ENCODE measurements at regions not wholly inside any gene's neighbourhood (a gene's known extent, or its start where the extent isn't known, plus 50 kb on each side); places are given as distances from the start of the nearest gene placed in this dataset.

- no peak for DNase-seq (ENCODE audit: low spot score)
Observed at GRCh38 chr20:22916021-22916842, 118.9 kb upstream of the SSTR4 start.

DNA sequence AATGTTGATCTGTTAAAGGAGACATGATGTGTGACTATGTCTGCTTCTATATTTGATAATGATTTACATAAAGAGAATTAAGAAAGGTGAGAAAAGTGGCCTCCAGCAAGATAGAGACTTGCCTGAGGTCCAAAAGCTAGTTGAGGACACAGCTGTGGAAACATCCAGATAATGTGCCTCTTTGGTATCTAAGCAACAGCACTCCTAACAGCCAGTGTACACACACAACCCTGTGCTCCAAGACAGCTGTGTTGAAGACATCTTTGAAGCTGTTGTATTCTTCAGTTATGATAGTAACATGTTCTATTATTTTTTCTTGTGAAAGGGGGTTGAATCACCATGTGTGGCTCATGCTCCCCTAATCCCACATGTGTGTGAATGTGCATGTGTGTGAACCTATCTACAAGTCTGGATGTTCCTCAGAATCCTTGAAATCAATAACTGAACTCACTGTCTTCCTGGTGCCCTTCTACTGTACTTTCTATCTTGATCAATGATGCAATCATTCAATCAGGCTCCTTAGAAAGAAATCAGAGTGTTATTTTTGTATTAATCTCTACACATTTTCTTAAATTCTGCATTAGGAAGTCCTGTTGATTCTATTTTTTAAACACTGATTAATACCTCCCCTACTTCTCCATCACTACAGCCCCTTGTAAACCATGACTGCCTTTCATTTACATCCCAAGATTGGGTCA is 116.7 kb upstream of the SSTR4 start:
- no peak for DNase-seq (ENCODE audit: low spot score)

DNA sequence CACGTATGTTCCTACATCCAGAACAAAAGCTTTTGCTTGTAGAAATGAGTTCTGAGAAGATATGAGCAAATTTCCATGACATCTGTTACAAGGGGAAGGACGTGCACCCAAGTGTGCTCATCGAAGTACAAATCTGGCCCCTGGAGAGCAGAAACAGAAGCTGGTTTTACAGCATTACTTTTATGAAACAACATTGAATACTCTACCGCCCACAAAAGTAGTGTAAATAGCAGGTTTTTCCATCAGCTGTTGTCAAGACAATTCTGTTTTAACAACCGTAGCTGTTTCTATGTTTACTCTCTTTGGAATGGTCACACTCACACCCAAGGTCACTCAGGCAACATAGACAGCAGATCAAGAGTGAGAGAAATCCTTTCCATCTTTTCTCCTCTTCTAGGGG is 114.2 kb upstream of the SSTR4 start:
- no peak for DNase-seq (ENCODE audit: low spot score)

- peak; percentile 38 for DNase-seq (ENCODE audit: low spot score)
Observed at GRCh38 chr20:22921595-22922421, 113.3 kb upstream of the SSTR4 start.

DNA sequence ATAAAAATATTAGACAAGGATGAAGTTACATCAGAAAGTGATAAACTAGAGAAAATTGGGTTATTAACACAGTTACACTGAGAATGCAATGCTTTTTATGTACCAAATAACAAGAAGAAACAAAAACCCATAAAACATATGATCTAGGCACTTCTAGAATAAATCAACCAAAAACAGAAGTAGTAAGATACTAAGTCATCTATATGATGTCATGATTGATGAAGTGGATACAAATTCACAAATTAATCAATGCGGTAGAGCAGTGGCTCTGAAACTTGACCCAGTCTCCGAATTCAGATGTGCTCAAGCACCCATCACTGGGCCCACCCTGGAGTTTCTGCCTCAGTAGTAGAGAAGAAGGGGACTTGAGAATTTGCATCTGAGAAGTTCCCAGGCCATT is 112.1 kb upstream of the SSTR4 start:
- no peak for DNase-seq (ENCODE audit: low spot score)

DNA sequence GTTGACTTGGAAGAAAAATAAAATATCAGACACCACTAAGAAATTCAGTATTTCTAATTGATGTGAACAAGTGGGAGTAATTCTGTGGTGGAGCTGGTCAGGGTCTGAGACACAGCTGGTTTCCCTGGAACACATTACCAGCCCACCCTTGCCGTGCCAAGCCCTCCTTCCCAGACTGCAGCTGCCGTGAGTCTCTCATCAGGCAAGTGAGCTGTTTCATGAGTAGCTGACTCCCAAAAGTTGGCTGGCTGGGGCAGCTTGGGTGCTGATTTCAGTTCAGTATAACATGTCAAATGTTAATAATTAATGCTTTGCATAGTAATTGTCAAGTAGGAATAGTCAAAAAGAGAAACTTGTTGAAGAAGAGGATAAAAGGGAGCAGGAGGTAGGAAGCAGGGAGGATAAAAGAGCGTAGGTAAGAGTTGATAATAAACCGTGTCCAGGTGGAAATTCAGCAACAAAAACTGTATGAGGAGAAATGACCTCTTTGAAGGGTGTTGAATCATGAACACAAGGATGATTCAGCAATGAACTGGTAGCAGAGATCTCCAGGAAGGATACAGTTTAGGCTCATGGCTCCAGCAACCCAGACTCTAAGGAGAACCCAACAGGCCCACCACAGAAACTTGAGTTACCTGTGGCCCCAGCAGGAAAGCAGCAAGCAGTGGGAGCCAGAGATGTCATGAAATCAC is 110.9 kb upstream of the SSTR4 start:
- no peak for DNase-seq (ENCODE audit: low spot score)

GRCh38 chr20:22924949-22925612 is 110.0 kb upstream of the SSTR4 start:
- no peak for DNase-seq (ENCODE audit: low spot score)

GRCh38 chr20:22925613-22925983 is 109.5 kb upstream of the SSTR4 start:
- no peak for DNase-seq (ENCODE audit: low spot score)

DNA sequence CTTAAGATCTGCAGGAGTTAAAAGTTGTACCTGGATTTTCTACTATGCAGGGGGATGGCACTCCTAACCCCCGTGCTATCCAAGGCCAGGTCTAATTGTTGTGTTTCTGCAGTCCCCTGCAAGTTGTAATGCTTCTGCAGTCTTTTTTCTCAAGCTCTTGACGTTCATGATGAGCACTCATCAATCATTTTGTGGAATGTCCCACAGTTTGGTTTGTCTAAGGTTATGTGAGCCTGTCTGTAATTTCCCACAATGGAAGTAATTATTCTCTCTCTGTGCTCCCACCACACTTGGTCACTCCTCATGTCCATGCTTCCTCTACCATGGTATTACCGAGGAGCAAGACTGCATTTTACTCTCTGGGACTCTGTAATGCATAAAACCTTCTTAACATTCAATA is 107.6 kb upstream of the SSTR4 start:
- DNase-seq (ENCODE audit: low spot score), result no peak

GRCh38 chr20:22928679-22929078 is 106.4 kb upstream of the SSTR4 start:
- DNase-seq (ENCODE audit: low spot score), result no peak

GRCh38 chr20:22929661-22930060 is 105.5 kb upstream of the SSTR4 start:
- no peak for DNase-seq (ENCODE audit: low spot score)

GRCh38 chr20:22931653-22932608 is 103.2 kb upstream of the SSTR4 start:
- DNase-seq (ENCODE audit: low spot score), result no peak

GRCh38 chr20:22939181-22939580 is 95.9 kb upstream of the SSTR4 start:
- DNase-seq (ENCODE audit: low spot score), result no peak

GRCh38 chr20:22940350-22940749 is 94.8 kb upstream of the SSTR4 start:
- no peak for DNase-seq (ENCODE audit: low spot score)

GRCh38 chr20:22941550-22941949 is 93.6 kb upstream of the SSTR4 start:
- DNase-seq (ENCODE audit: low spot score), result no peak

GRCh38 chr20:22942742-22943141 is 92.4 kb upstream of the SSTR4 start:
- no peak for DNase-seq (ENCODE audit: low spot score)

DNA sequence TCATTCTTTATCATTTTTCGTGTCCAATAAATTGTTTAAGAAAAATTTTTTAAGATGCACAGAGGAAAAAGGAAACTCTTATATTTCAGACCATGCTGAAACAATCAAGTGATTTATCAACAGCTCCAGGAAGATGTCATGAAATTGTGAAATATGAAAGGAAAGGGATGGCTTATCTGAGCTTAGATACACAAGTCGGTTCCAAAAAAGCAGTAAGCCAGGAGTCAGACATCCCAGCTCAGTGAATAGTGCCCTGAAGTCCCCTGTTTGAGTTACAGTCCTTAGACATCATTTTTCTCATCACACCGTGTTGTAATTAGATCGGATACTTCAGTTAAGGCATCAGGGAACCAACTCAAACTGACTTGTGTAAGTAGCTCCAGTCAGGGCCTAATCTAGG is 91.0 kb upstream of the SSTR4 start:
- DNase-seq (ENCODE audit: low spot score), result no peak

- no peak for DNase-seq (ENCODE audit: low spot score)
Observed at GRCh38 chr20:22944936-22945335, 90.2 kb upstream of the SSTR4 start.

DNA sequence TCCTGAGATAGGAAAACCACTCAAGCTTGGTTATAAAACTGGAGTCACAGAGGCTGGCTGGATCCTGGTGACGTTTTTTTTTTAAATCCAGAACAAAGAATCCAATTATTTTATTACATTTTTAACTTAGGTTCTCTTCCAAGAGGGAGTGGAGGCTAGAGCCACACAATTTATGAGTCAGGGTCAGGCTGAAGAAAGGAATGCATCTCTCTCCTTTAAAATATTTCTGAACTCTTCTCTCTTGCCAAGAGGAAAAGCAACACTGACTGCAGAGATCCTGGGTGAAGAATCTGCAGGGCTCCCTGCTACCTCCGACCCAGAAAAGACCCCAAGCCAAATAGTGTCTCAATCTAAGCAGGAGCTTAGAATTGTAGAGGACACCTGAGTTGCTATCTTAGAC is 88.5 kb upstream of the SSTR4 start:
- no peak for DNase-seq (ENCODE audit: low spot score)

- DNase-seq (ENCODE audit: low spot score), result no peak
Observed at GRCh38 chr20:22949331-22950109, 85.6 kb upstream of the SSTR4 start.

Measured in AG20443 (cell line).